Fibroblast of mammary gland (primary cell): ENCODE measurements at regions not wholly inside any gene's neighbourhood (a gene's known extent, or its start where the extent isn't known, plus 50 kb on each side); places are given as distances from the start of the nearest gene placed in this dataset.

Experiments
- DNase-seq: peaks from one replicate; pipeline ENCODE4 v3.0.0-alpha.2; 2010; ENCODE audit warnings: low read depth
- H3K4me3 ChIP-seq: 2 replicates; pipeline ENCODE4 v1.5.1; 2011; ENCODE audit warnings: low read depth, mild to moderate bottlenecking, low read length, moderate library complexity; ENCODE audit not compliant: control insufficient read depth
- CTCF ChIP-seq: conservative IDR thresholded peaks from 2 replicates; pipeline ENCODE4 v1.5.1; 2011; ENCODE audit warnings: low read depth, low read length, inconsistent platforms; ENCODE audit not compliant: control insufficient read depth, insufficient read depth

GRCh38 chr14:83041224-83041623 lies 1507.6 kb upstream of the SEL1L start:
- no peak overlapping the region for H3K4me3 ChIP-seq
- no peak for TF ChIP-seq CTCF
- no peak for DNase-seq

- TF ChIP-seq CTCF, result no peak
- DNase-seq, result no peak
- H3K4me3 ChIP-seq, result no peak overlapping the region
These were observed 1509.2 kb upstream of the SEL1L start for GRCh38 chr14:83042858-83043257.

GRCh38 chr14:83044001-83044400 lies 1510.3 kb upstream of the SEL1L start:
- DNase-seq, result no peak
- TF ChIP-seq CTCF, result no peak
- H3K4me3 ChIP-seq, result no peak overlapping the region

- TF ChIP-seq CTCF, result no peak
- no peak for DNase-seq
- H3K4me3 ChIP-seq, result no peak overlapping the region
These were observed 1513.6 kb upstream of the SEL1L start for GRCh38 chr14:83047059-83047830.

GRCh38 chr14:83053022-83053710 lies 1519.5 kb upstream of the SEL1L start:
- no peak for DNase-seq
- no peak overlapping the region for H3K4me3 ChIP-seq
- no peak for TF ChIP-seq CTCF

- no peak for TF ChIP-seq CTCF
- no peak for DNase-seq
- H3K4me3 ChIP-seq, result no peak overlapping the region
These were observed 1524.4 kb upstream of the SEL1L start for GRCh38 chr14:83058068-83058467.
